ENCODE measurements at regions not wholly inside any gene's neighbourhood (a gene's known extent, or its start where the extent isn't known, plus 50 kb on each side); places are given as distances from the start of the nearest gene placed in this dataset.

DNA sequence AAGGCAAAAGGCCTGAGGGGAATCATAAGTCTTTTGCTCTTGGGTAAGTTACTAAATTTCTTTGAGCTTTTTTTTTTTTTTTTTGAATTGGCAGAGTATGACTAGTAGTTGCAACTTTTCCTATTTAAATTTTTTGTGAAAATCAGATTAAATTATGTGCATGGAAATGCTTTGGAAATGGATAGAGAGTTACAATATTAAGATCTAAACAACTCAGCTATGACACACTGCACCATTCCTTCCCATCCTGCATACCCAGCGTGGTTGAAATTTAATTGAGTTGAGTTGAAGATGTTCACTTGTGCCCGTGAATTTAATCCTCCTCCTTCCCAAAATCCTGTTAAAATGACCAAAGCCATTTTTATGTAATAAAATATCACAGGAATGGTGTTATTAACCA, 296.4 kb downstream of the ACTL7B start:
- BruUV-seq (replicated peaks): no TSS peak
- Mint-ChIP-seq H3K27me3 (ENCODE audit: insufficient read depth, unreplicated experiment) (no peaks in the 10 kb centered on the region), H3K9me3 (ENCODE audit: unreplicated experiment) (no peaks in the 10 kb centered on the region), H3K36me3 (ENCODE audit: insufficient read depth, unreplicated experiment) (no peaks in the 10 kb centered on the region), H3K27ac (ENCODE audit: low read depth, unreplicated experiment) (no peak overlapping the region), H3K4me3 (ENCODE audit: unreplicated experiment) (no peak overlapping the region), H3K4me1 (ENCODE audit: insufficient read depth, unreplicated experiment) (peaks cover 16% of the 10 kb centered on the region)
- TF ChIP-seq, protein P1, sequence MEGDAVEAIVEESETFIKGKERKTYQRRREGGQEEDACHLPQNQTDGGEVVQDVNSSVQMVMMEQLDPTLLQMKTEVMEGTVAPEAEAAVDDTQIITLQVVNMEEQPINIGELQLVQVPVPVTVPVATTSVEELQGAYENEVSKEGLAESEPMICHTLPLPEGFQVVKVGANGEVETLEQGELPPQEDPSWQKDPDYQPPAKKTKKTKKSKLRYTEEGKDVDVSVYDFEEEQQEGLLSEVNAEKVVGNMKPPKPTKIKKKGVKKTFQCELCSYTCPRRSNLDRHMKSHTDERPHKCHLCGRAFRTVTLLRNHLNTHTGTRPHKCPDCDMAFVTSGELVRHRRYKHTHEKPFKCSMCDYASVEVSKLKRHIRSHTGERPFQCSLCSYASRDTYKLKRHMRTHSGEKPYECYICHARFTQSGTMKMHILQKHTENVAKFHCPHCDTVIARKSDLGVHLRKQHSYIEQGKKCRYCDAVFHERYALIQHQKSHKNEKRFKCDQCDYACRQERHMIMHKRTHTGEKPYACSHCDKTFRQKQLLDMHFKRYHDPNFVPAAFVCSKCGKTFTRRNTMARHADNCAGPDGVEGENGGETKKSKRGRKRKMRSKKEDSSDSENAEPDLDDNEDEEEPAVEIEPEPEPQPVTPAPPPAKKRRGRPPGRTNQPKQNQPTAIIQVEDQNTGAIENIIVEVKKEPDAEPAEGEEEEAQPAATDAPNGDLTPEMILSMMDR (IDR thresholded peaks at IDR 0.05; ENCODE audit: unreplicated experiment): no peak
- ChIA-PET CTCF (interaction anchor here (0.6 to 10.8 kb wide), 5 partner anchors 146 to 1611 kb away, joined by 3 to 123 read pairs (median 3); no protein-coding TSS in a partner anchor), POLR2A (interaction anchor here (0.7 kb wide), 1 partner anchor 510 kb away, joined by 3 read pairs; no protein-coding TSS in a partner anchor)
- intact Hi-C loops (cut with micrococcal nuclease): no loop called here
- DNase-seq (ENCODE audit: unreplicated experiment): no peak

DNA sequence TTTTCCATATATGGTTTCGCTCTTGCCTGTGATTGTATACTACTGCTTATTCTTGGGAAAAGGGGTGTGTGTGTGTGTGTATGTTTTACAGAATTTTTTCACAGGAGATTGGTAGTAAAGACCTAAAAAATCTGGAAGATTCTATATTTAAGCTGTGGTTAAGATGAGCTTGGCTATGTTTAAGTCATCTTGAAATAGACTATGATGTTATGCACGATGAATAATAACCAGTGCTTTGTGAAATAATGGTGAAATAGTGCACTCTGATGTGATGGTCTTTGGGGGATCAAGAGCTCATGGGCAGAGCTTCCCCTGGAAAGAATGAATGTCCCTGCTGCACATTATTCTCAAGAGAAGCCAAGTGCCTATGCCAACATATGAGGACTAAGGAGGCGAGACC, 301.0 kb downstream of the ACTL7B start:
- Mint-ChIP-seq H3K27ac (ENCODE audit: low read depth, unreplicated experiment) (no peak overlapping the region), H3K9me3 (ENCODE audit: unreplicated experiment) (no peaks in the 10 kb centered on the region), H3K4me1 (ENCODE audit: insufficient read depth, unreplicated experiment) (peaks cover 35% of the 10 kb centered on the region), H3K4me3 (ENCODE audit: unreplicated experiment) (no peak overlapping the region), H3K27me3 (ENCODE audit: insufficient read depth, unreplicated experiment) (no peaks in the 10 kb centered on the region), H3K36me3 (ENCODE audit: insufficient read depth, unreplicated experiment) (no peaks in the 10 kb centered on the region)
- no TSS peak for BruUV-seq (replicated peaks)
- no peak for DNase-seq (ENCODE audit: unreplicated experiment)
- POLR2A ChIA-PET: interaction anchor here (1.2 to 1.5 kb wide), 2 partner anchors 11 to 81 kb away, joined by 5 to 7 read pairs; no protein-coding TSS in a partner anchor
- CTCF ChIA-PET: interaction anchor here (0.6 to 1.4 kb wide), 4 partner anchors 10 to 990 kb away, joined by 3 to 5 read pairs (median 4); no protein-coding TSS in a partner anchor
- TF ChIP-seq, protein P1 (IDR thresholded peaks at IDR 0.05; ENCODE audit: unreplicated experiment): no peak
- intact Hi-C loops (cut with micrococcal nuclease): loop anchor here (5.0 kb wide), 1 partner anchor 508 kb away; no protein-coding TSS in a partner anchor

DNA sequence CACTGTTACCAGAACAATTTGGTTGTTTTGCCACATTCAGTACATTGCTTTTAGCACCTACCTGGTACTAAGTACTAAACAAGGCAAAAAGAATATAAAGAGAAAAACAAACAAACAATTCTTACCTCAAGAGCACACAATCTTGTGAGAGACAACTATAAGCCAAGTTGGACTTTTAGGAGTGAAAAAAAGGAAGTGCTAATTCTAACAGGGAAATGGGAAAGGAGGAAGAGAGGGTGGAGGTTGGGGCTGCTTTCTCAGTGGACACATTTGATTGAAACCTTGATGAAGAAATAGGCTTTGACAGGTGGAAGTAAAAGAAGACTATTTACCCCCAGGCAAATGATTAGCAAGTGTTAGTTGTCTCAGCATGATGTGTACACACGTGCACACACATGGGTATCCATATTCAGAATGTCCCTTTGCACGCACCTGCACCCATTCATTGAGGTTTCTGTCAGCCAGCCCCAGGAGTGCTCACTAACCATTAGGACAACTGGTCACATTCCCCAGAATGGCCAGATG, 302.6 kb downstream of the ACTL7B start:
- peak overlapping the region; percentile 7 for H3K4me3 Mint-ChIP-seq (ENCODE audit: unreplicated experiment)
- intact Hi-C loops (cut with micrococcal nuclease): loop anchor here (2.0 to 5.0 kb wide), 2 partner anchors 74 to 506 kb away; no protein-coding TSS in a partner anchor
- no peaks in the 10 kb centered on the region for H3K36me3 Mint-ChIP-seq (ENCODE audit: insufficient read depth, unreplicated experiment)
- ChIA-PET CTCF (interaction anchor here (0.6 to 4.7 kb wide), 5 partner anchors 11 to 1069 kb away, joined by 3 to 29 read pairs (median 3); no protein-coding TSS in a partner anchor), POLR2A (interaction anchor here (0.6 to 4.6 kb wide), 19 partner anchors 11 to 1156 kb away, joined by 3 to 139 read pairs (median 4); no protein-coding TSS in a partner anchor)
- no peaks in the 10 kb centered on the region for H3K9me3 Mint-ChIP-seq (ENCODE audit: unreplicated experiment)
- BruUV-seq (replicated peaks): no TSS peak
- DNase-seq (ENCODE audit: unreplicated experiment): peak; percentile 49
- H3K4me1 Mint-ChIP-seq (ENCODE audit: insufficient read depth, unreplicated experiment): peaks cover 37% of the 10 kb centered on the region
- peak overlapping the region; percentile 91 for H3K27ac Mint-ChIP-seq (ENCODE audit: low read depth, unreplicated experiment)
- TF ChIP-seq, protein P1 (IDR thresholded peaks at IDR 0.05; ENCODE audit: unreplicated experiment): no peak
- no peaks in the 10 kb centered on the region for H3K27me3 Mint-ChIP-seq (ENCODE audit: insufficient read depth, unreplicated experiment)

DNA sequence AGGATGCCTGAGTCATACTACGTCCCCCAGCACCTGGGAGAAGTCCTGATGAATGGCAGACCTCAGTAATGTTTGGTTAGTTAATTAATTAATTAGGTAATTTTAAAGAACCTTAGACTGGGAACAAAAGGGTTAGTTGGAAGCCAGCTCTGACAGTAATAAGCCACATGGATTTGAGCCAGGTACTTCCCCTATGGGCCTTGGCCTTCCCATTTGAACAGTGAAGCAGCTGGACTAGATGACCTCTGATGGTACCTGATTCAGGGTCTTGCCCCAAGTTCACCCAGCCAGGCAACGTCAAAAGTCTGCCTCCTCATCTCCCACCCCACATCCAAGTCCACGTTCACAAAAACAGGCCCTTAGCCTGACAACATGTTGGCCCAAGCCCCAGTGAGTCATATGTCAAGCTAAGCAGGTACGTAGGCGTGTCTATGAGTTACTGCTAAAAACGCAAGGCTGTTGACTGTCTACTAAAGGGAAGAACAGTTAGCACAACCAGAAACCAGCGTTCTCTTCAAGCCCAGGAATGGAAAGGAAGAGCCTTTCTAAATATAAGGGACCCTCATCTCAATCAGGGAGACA, 303.2 kb downstream of the ACTL7B start:
- no peaks in the 10 kb centered on the region for H3K27me3 Mint-ChIP-seq (ENCODE audit: insufficient read depth, unreplicated experiment)
- ChIA-PET CTCF (interaction anchor here (0.6 to 4.7 kb wide), 12 partner anchors 11 to 1069 kb away, joined by 3 to 29 read pairs (median 4); no protein-coding TSS in a partner anchor), POLR2A (interaction anchor here (0.6 to 4.6 kb wide), 22 partner anchors 10 to 1309 kb away, joined by 3 to 139 read pairs (median 4); no protein-coding TSS in a partner anchor)
- intact Hi-C loops (cut with micrococcal nuclease): loop anchor here (2.0 to 5.0 kb wide), 2 partner anchors 74 to 505 kb away; no protein-coding TSS in a partner anchor
- peaks cover 37% of the 10 kb centered on the region for H3K4me1 Mint-ChIP-seq (ENCODE audit: insufficient read depth, unreplicated experiment)
- H3K4me3 Mint-ChIP-seq (ENCODE audit: unreplicated experiment): peak overlapping the region; percentile 7
- BruUV-seq (replicated peaks): no TSS peak
- TF ChIP-seq, protein P1 (IDR thresholded peaks at IDR 0.05; ENCODE audit: unreplicated experiment): no peak
- no peaks in the 10 kb centered on the region for H3K36me3 Mint-ChIP-seq (ENCODE audit: insufficient read depth, unreplicated experiment)
- peak overlapping the region; percentile 91 for H3K27ac Mint-ChIP-seq (ENCODE audit: low read depth, unreplicated experiment)
- DNase-seq (ENCODE audit: unreplicated experiment): peak; percentile 95
- no peaks in the 10 kb centered on the region for H3K9me3 Mint-ChIP-seq (ENCODE audit: unreplicated experiment)
